GM21390 (cell line): ENCODE measurements at regions not wholly inside any gene's neighbourhood (a gene's known extent, or its start where the extent isn't known, plus 50 kb on each side); places are given as distances from the start of the nearest gene placed in this dataset.
"Not testable (repeated sequence)": the region's sequence is repeated elsewhere in the genome, so short reads cannot be mapped to it uniquely, and the experiment has no call there.

Experiments
- ATAC-seq: cut with Tn5 transposase; IDR thresholded peaks from one replicate; pipeline ENCODE4 v1.9.1; 2021; ENCODE audit not compliant: unreplicated experiment

GRCh38 chr9:2277133-2277532 is 262.0 kb downstream of the SMARCA2 start:
- ATAC-seq: not testable (repeated sequence)

GRCh38 chr9:2277644-2278043 is 262.5 kb downstream of the SMARCA2 start:
- ATAC-seq: not testable (repeated sequence)

GRCh38 chr9:2279138-2279537 is 264.0 kb downstream of the SMARCA2 start:
- ATAC-seq: not testable (repeated sequence)

- no peak for ATAC-seq
Measured at GRCh38 chr9:2281031-2281802, 266.1 kb downstream of the SMARCA2 start.

- no peak for ATAC-seq
Measured at GRCh38 chr9:2281803-2282185, 266.6 kb downstream of the SMARCA2 start.

GRCh38 chr9:2284770-2285169 is 269.6 kb downstream of the SMARCA2 start:
- no peak for ATAC-seq

- ATAC-seq: no peak
Measured at GRCh38 chr9:2285416-2286332, 270.5 kb downstream of the SMARCA2 start.

- ATAC-seq: no peak
Measured at GRCh38 chr9:2286333-2286705, 271.2 kb downstream of the SMARCA2 start.

GRCh38 chr9:2286825-2287455 is 271.8 kb downstream of the SMARCA2 start:
- no peak for ATAC-seq

- ATAC-seq: no peak
Measured at GRCh38 chr9:2288309-2288708, 273.2 kb downstream of the SMARCA2 start.

- ATAC-seq: no peak
Measured at GRCh38 chr9:2289263-2289662, 274.1 kb downstream of the SMARCA2 start.

GRCh38 chr9:2290382-2290781 is 275.2 kb downstream of the SMARCA2 start:
- ATAC-seq: no peak

GRCh38 chr9:2291980-2292704 is 277.0 kb downstream of the SMARCA2 start:
- ATAC-seq: no peak

- ATAC-seq: no peak
Measured at GRCh38 chr9:2292733-2293132, 277.6 kb downstream of the SMARCA2 start.

GRCh38 chr9:2297771-2298170 is 282.6 kb downstream of the SMARCA2 start:
- ATAC-seq: no peak

GRCh38 chr9:2298217-2298616 is 283.1 kb downstream of the SMARCA2 start:
- ATAC-seq: no peak

GRCh38 chr9:2299156-2299842 is 284.2 kb downstream of the SMARCA2 start:
- no peak for ATAC-seq

GRCh38 chr9:2299843-2300205 is 284.7 kb downstream of the SMARCA2 start:
- ATAC-seq: no peak

GRCh38 chr9:2300325-2300724 is 285.2 kb downstream of the SMARCA2 start:
- ATAC-seq: no peak

GRCh38 chr9:2302606-2303005 is 287.5 kb downstream of the SMARCA2 start:
- no peak for ATAC-seq
